Stimulated activated CD4-positive, alpha-beta T cell treated with anti-CD3 and anti-CD28 coated beads, Interleukin-1b, Interleukin-23, amount 100 ng/mL, for 24 hours (primary cell): ENCODE measurements at regions not wholly inside any gene's neighbourhood (a gene's known extent, or its start where the extent isn't known, plus 50 kb on each side); places are given as distances from the start of the nearest gene placed in this dataset.
"Not testable (repeated sequence)": the region's sequence is repeated elsewhere in the genome, so short reads cannot be mapped to it uniquely, and the experiment has no call there.

ENCODE experiments used
- DNase-seq, 4 experiments: peaks; one replicate each; pipeline ENCODE4 v3.0.0-alpha.2; 2020; ENCODE audit warnings: low read depth in 4 of 4, low spot score in 1 of 4

DNA sequence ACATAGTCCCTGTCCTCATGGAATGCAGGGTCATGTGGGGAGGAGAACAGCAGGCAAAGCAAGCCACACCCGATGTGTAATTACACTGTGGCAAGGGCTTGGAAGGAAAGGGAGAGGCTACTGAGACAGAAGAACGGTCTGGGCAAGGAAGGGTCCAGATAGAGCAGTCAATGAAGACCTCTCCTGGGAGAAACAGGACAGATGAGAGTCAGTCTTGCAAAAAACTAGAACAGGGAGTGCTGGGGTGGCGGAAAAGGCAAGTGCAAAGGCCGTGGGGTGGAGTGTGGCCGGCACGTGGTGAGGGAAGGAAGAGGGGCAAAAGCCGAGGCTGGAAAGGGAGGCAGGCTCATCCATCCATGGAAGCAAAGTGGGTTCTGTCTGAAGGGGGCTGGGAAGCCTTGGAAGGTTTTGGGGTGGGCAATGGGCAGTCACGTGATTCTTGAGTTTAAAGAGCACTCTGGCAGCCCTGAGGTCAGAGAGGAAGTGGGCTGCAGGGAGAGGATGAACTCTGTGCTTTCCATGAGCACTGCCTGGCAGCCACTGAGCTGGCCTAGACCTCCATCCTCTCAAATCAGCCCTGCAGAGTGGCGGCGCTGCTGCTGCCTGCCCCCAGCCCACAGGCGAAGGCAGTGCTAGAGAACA, 182.2 kb downstream of the INHBB start:
- DNase-seq, result no peak

DNA sequence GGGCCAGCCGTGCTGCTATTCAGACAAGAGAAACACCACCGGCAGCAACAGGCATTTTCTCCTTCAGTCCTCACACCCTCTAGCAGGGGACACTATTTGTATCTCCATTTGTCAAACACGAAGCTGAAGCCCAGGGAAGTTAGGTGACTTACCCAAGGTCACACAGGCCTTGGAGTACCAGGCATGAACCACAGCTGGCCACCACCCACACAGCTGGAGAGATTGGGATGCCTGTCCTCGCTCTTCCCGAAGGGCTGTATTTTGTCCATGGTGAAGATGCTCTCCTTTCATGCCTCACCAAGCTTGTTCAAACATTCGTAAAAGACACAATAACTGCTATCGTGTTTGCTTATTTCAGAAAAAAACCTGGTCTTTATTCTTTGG, 182.7 kb downstream of the INHBB start:
- no peak for DNase-seq

DNA sequence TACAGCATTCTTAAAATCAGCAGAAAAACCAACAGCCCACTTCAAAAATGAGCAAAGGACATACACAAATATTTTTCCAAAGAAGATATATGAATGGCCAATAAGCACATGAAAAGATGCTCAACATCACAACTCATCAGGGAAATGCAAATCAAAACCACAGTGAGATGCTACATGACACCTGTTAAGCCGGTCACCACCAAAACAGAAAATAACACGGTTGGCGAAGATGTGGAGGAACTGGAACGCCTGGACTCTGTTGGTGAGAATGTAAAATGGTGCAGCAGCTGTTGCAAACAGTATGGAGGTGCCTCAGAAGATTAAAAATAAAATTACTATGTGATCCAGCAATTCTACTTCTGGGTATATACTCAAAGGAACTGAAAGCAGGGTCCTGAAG, 184.8 kb downstream of the INHBB start:
- no peak for DNase-seq

DNA sequence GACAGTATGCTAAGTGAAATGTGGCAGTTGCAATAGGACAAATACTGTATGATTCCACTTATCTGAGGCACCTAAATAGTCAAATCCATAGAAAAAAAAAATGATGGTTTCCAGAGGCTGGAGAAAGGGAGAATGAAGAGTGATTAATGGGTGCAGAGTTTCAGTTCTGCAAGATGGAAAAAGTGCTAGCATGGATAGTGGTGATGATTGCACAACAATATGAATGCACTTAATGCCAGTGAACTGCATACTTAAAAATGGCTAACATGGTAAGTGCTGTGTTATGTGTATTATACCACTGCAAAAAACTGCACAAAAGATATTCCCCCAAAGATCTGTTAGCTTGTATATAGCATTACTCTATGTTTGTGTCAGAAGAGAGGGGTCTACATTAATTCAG, 185.4 kb downstream of the INHBB start:
- no peak for DNase-seq

DNA sequence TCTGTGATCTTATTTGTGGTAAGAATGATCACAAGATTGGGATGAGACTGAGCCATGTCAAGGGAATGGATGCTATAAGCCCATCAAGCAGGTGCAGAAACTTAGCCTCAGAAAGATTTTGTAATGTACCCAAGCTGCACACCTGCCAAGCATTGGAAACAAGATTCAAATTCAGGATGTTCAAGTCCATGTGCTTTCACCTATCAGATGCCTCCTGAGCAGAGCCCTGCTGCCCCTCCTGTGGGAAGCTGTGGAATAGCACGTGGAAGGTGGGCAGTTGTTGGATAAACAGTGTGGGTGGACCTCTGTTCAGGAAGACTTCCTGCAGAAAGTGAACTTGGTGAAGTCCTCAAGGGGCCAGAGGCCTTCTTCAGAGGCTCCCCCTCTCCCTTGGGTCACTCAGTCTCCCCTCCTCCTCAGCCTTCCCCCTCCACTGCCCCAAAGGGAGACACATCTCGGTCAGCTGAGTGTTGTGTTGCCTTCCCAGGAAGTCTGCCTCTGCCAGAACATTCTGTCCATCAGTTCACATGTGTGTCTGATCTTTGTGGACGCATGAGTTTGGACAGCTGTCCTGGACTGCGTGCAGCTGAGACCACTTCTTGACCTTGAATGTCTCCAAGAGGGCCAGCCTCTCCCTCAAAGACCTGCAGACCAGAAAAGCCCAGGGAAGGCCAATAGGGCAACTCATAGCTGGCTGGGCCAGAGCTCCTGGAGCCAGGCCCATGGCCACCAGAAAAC, 186.1 kb downstream of the INHBB start:
- no peak for DNase-seq

DNA sequence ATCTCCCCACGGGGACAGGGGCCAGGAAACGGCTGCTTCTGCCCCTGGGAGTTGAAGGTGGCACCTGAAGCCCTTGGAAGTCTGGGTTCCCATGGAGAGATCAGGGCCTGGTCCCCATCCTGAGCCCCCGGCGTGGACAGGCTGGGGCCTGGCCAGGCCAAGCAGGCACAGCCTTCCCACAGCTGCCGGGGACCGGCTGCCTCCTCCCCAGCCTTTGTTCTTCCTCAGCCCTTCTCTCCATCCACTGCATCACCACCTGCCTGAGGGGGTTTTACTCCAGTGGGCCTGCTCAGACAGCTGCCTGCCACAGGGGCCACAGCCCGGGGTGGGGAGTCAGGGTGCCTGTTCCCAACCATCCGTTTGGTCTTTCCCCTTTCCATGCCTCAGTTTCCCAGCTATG, 187.7 kb downstream of the INHBB start:
- no peak for DNase-seq

DNA sequence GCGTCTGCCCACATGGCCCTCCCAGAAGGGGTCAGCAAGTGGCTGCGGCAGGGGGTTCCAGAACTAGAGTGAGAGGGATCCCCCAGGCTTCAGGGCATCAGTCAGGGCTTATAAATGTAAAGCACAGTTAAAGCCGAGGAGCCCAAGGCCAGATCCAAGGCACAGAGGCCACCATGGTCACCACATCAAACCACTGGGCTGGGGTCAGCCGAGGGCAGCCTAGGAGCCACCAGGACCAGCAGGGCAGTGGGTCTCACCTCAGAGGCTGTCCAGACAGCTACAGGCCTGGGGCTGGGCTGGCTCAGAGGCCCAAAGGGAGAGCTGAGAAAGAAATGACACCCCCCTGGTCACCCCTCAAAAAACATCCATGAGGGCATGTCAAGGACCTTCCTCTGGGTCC, 188.5 kb downstream of the INHBB start:
- no peak for DNase-seq

DNA sequence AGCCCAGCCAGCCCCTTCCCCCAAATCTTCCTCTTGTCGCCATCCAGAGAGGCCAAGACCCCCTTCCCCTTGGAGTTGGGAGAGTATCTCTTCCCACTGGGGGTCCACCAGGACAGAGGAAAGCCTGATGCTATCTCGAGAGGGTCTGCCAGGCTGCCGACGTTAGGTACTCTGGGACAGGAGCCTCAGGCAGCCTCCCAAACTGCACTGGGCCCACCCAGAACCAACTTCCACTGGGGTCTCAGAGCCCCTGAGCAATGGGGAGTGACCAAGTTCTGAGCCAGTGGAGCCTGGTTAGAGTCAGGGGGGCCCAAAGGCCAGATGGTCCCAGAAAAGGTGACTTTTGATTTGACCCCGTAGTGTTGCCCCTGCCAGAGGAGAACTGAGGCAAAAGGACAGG, 189.1 kb downstream of the INHBB start:
- no peak for DNase-seq

DNA sequence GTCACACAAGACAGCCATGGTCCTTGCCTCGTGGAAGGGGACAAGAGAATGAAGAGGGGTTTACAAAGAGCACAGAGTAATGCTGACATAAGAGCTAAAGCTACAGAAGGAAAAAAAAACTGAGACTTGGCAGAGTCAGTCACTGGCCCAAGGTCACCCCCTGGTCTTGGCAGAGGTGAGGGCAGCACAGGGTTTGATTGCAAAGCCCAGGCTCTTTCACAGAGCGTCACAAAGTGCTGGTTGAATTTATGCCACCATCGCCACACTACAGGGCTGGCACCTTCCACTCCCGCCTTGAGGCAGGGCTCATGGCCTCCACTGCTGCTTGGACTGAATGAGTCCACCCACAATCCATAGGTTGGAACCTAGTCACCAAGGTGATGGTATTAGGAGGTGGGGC, 190.2 kb downstream of the INHBB start:
- no peak for DNase-seq

DNA sequence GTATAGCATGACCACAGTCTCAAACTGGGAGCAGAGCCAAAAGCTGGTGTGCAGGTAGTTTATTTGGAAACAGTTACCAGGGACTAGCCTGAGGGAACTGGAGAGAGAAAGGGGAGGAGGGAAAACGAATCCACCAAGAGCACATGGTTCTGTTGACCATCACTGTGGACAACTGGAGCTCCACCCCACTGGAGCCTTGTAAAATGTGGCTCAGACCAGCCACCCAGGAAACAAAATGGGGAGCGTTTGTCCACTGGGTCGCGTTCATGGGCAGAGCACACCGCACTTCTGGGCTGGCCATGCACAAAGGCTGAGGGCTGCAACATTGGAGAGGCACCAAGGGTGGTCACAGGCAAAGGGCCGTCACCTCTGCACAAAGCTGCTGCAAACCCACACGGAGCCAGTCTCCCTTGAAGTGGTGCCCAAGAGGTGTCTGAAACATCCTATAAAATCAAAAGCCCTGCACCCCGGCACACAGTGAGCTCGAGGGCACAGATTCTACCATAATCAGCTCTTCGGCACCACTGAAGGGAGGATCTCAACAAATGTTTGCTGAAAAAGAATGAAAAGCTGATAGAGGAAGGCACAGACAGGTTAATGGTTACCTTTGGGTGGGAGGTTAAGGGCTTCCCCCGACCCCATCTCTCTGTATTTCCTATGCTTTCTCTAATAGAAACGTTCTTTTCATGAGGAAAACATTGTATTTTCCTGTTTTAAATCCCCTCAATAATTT, 192.9 kb downstream of the INHBB start:
- DNase-seq, result no peak

DNA sequence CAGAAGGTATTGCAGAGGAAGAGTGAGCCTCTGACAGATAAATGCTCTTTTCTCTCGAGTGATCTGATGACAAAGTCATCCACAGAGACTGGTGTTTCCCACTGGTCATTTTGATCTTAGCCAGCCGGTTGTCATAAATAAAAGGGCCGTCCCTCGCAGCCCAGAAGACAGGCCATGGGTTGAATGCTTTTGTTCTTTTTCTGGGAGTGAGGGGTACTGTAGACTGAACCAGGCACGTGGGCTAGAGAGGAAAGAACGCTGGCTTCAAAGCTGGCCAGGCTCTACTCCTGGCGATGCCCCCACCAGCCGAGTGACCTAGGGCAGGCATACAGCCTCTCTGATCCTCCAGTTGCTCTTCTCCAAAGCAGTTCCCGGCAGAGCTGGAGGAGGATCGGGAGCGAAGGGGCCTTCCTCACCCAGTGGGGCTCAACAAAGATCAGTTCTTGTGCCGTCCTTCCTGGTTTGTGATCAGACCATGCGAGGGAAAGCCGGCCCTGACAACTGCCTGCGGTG, 193.5 kb downstream of the INHBB start:
- DNase-seq, result no peak

DNA sequence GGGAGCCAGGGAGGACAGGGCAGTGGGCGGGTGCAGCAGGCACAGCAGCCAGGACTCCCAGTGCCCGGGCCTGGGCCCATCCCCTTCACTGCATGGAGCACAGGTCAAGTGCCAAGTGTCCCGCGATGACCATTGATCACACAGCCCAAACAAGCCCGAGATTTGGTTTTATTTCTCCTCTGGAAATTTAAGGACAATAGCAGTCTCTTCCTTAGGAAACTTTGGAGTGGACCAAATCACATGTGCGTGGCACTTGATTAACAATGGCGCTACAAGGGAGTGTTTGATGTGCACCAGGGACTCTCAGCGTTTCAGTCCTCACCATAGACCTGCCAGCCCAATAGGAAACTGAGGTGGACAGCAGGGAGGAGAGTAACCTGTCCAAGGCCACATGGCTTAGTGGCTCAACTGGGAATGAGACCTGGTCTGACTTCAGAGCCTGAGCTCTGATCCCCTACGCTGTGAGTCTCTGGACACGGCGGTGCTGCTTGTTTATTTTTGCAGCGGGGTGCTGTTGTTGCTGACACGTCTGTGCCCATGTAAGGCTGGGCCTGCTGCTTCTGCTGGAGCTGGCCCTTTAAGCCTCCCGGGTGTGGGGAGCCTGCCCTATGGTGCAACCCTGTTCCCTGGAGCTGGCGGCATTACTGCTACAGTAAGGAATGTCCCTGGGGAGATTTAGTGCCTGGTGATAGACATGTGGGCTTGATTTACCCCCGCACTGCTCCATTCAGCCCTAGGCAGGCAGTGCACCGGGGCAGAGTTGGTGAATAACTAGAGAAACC, 194.2 kb downstream of the INHBB start:
- no peak for DNase-seq

DNA sequence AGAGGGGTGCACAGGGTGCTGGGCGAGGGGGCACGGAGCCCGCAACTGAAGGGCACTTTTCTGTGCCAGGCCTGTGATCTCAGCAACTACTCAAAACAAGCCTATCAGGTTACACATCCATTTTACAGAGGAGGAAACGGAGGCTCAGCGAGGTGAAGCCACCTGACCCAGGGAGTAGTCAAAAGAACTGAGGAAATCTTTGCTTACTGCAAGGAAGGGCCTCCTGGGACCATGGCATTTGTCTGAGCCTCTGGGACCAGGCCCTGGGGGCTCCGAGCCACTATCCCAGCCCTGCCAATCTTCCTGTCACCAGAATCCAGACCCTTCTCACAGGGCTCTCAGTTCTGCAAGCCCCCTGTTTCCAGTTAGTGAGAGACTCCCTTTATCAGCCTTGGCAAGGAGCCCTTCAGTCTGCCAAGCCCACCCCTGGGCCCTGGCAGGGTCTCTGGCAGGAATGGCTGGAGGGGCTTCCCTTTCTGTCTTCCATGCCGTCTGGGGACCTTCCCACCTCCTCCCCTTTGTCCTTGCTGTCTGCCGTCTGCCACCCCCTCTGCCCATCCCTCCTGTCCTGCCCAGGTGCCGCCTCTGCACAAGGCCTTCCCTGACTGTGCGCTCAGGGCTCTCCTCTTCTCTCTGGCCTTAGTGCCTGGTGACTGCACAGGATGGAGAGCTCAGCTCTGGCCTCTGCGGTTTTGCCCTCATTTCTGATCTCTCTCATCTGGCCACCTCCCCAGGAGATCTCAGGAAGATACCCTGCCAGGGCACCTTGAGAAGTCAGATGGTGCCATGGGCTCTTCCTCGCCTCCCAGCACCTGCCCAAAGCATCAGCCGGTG, 194.7 kb upstream of the GLI2 start:
- no peak for DNase-seq

DNA sequence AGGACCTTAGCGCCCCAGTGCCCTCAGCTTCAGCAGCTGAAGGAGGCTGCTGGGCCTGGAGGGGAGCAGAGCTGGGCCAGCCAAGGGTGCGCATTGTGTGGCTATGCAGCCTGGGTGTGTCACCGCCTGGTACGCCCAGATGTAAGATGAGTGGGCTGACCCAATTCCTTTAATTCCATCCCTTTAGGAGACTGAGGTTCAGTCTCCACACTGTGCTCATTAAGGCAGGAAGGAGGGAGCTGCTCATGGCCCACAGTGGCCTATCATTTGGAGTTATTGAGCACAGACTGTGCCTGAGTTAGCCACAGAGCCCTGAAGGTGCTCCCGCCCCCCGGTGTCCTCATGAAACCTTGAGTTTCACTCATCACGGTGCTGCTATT, 194.1 kb upstream of the GLI2 start:
- DNase-seq, result no peak

DNA sequence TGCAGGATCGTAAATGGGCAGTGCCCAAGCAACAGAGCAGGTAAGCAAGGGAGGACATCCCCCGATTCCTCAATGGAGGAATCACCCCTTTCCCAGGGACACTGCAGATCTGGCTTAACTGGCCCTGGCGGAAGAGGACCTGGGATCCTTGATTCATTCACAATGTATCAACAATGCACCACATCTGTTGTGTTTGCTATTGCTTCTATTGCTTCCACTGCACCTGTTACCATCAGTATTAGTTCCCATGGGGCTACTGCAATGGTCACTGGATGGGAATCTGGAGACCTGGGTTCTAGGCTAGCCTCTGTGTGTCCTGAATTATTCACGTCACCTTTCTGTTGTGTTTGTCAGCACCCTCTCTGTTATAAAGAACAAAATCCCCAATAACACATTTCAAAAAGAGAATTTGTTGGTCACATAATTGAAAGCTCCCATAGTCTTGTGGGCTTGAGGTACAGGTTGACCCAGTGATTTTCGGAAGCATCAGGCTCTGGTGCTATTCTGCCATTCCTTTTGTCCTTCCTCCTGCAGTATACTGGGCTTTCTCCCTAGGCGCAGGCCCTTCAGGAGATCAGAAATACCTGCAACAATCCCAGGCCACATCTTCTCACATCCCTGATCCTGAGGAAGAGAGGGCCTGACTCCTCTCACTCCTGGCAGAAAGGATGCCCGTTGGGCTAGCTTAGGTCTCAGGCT, 193.5 kb upstream of the GLI2 start:
- no peak for DNase-seq

DNA sequence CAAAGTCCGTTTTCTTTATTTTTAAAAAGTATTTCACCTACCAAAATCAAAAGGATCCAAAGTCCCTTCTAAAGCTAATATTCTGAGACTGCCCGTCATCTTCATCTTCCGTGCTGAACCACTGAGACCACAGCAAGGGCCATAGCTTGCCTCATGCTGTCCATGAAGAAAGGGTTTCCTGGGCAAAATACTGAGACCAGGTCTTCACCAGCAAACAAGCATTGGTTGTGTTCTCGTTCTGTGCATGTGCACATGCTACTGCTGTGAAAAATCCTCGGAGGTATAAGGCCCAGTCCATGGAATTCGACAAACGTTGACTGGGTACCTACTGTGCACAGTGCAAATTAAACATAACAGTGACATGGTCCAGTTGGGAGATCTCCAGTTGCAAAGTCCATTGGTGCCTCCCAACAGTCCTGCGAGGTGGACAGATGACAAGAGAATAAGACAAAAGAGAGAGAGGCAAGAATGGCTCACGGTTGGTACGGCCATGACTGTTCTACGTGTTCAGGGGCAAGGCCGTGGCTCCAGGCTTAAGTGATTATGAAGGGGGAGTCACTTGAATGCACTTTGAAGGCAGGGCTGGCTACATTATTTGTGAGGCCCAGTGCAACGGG, 192.6 kb upstream of the GLI2 start:
- DNase-seq, result no peak

DNA sequence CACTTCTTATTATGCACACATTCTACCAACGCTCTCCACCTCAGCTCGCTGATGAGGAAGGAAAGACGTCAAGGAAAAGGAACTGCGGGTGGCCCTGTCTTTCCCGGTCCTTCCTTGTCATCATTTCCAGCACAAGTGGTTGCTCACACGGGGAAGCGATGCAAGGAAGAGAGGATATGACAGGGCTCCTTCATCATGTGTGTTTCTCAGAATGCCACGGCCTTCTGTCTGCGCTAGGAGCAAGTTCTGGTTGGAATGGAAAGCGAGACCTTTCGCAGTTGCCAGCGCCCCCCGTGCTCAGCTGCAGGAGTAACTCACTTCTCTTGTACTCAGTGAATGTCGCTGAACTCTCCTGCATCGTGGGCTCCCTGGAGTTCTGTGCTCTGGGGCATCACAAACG, 191.8 kb upstream of the GLI2 start:
- no peak for DNase-seq

DNA sequence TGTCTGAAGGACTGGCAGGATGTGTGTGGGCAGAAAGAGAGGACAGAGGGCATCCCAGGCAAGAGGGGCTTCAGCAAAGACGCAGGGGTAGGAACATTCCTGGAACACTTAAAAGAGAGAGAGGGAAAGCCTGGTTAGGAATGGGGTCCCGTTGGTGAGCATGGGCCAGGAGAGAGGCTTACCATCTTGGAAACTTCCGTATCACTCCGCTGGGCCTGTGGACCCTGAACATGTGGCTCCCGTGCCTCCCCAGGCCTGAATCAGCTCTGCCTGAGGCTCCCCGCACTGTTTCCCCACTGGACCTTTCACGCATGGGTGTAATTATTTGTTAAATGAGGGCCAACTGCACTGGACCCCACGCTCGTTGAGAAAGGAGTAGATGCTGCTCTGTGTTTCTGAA, 191.1 kb upstream of the GLI2 start:
- DNase-seq, result no peak

DNA sequence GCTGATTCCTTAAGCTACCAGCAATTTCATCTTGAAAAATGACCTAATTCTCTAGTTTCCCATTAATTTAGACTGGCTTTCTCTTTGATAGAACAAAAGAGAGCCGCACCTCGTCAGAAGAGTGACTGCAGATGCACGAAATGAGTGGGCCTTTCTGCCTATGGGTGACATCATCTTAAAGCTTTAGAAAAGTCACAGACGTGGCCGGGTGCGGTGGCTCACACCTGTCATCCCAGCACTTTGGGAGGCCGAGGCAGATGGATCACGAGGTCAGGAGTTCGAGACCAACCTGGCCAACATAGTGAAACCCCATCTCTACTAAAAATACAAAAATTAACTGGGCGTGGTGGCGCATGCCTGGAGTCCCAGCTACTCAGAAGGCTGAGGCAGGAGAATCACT, 190.7 kb upstream of the GLI2 start:
- not testable (repeated sequence) for DNase-seq
